ENCODE measurements at regions not wholly inside any gene's neighbourhood (a gene's known extent, or its start where the extent isn't known, plus 50 kb on each side); places are given as distances from the start of the nearest gene placed in this dataset.

GRCh38 chr3:106946866-106947265, 430.4 kb upstream of the CCDC54 start:
- no peak for TF ChIP-seq CTCF (IDR thresholded peaks at IDR 0.05; ENCODE audit: low read depth, low read length, missing input control)
- no peak for TF ChIP-seq MAX (IDR thresholded peaks at IDR 0.05)
- TF ChIP-seq ATF3 (IDR thresholded peaks at IDR 0.05), result no peak

Measured in liver (tissue), 3 donors.